Umbilical cord (tissue), 1 donor: ENCODE measurements at regions not wholly inside any gene's neighbourhood (a gene's known extent, or its start where the extent isn't known, plus 50 kb on each side); places are given as distances from the start of the nearest gene placed in this dataset.
"Not testable (repeated sequence)": the region's sequence is repeated elsewhere in the genome, so short reads cannot be mapped to it uniquely, and the experiment has no call there.

Experiments
- DNase-seq: peaks from one replicate; pipeline ENCODE4 v3.0.0-alpha.2; 2015; ENCODE audit warnings: low spot score

DNA sequence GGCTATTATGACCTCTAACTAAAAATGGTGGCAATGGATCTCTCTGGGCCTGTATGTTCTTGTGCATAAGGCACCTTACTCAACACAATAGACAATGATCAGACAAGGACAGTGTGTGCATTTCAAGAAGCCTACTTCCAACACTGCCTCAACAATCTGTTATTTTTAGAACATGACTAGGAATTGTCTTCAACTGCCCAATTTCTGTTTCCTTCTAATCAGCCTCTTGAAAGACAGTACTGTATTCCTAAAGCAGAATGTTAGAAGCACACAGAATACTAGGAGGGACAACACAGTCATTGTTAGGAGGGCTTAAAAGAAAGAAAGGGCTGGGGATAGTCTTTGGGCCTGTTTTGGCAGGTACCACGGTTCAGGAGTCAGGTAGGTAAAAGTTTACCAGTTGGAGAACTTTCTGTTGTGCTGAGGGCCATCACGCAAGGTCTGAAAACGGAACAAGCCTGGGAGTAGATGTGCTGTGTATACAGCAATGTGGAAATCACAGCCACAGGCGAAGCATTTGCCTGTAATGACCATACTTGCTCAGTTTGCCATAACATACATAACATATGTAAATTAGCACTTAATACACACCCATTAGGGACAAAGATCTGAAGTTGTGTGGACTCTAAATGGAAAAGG lies 100.8 kb upstream of the ATXN3L start:
- no peak for DNase-seq

DNA sequence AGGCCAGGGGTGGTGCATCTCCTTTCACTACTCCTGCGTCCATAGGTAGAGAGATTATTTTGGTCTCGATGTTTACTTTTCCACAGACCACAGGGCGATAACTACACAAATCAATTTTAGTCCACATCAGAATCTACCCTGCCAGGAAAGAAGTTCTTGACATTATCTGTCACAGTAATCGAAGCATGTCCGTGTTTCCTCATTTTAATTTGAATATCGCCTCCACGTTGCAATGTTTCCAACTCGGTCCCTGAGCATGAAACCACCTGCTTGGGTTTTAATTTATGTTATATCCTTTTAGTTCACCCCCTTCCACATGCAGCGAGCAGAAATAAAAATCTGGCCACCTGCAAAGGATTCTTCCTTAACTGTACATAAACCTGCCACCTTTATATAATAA lies 100.1 kb upstream of the ATXN3L start:
- no peak for DNase-seq

DNA sequence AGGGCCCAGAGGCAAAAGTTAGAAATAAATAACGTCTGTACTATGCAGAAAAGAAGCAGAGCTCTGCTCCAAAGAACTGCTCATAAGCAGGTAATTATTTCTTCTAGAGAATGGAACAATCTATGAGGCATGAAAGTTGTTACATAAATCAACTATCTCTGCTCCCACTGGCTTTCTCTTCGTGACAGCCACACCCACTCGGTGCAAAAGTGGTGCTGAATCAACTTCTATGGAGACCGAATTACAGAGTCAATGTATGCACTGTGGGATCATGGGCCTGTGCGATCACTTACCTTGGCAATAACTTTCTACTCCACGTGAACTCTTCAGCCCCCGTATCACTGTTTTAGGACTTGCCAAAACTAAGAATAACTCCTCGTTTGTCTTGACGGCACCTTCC lies 99.4 kb upstream of the ATXN3L start:
- DNase-seq: peak; percentile 1

DNA sequence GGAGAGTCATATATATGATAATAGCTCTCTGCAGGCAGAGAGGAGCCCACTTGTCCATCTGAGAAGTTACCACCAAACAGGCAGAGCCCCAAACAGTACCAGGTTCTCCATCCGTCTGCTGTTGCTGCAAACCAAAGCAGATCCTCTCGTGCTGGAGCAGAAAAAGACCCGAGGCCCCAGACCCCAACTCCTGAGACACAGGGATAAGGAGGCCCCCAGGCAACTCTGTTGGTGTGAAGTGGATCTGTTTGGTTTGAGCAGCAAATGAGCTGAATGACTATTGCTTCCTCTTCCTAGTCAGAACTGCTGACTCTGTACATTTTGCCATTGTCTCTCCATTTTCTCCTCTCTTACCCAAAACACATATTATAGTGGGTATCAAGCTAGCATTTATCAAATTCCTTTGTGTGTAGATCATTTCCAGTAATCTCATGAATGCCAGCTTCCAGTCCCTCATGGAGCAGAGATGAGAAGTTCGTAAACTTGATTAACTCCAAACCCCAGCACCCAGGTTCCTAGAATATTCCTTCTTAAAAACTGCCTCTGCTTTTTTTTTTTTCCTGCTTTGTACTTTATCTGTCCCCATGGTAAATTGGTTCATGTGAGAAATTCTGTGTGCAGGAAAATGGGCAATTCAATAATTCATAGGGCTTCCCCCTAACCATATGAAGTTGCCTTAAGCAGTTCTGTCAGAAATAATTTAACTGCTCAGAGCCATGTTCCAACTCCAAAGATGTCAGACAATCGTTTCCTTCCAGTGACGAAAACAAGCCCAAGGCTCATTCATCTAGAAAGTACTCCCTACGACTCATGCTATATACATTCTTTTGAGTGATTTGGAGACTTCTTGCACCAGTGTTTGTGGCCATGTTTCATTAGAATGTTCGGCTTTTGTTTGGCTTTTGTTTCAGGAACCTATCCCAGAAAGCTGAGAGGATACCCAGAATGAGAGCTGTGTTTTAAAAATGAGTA lies 98.6 kb upstream of the ATXN3L start:
- DNase-seq: peak; percentile 4

DNA sequence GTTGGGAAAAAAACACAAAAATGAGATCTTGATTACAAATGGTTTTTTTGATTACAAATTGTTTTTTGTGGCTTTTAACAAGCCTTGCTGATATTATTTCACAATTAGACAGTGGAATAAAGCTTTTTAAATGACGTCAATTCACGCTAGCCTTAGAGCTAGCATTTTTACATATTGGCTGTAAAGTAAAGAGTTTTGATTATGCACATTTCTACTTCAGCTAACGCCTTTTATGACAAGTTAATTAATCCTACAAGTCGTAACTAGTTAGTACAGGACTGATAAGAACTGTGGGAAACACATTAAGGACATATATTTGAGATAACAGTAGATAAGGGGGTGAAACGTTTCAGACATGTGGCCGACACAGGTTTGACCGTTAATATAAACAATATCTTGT lies 95.7 kb upstream of the ATXN3L start:
- no peak for DNase-seq

DNA sequence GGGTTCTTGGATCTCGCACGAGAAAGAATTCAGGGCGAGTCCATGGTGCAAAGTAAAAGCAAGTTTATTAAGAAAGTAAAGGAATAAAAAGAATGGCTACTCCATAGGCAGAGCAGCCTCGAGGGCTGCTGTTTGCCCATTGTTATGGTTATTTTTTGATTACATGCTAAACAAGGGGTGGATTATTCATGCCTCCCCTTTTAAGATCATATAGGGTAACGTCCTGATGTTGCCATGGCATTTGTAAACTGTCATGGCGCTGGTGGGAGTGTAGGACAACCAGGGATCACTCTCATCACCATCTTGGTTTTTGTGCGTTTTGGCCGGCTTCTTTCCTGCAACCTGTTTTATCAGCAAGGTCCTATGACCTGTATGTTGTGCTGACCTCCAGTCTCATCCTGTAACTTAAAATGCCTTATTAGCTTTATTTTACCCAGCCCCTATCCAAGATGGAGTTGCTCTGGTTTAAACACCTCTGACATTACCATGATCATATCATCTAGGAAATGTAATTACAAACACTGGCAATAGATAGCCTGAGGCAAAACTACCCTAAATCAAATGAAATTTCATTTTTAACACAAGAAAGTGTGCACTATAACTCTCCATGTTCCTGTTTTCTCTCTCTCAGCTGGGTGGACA lies 94.3 kb upstream of the ATXN3L start:
- no peak for DNase-seq

DNA sequence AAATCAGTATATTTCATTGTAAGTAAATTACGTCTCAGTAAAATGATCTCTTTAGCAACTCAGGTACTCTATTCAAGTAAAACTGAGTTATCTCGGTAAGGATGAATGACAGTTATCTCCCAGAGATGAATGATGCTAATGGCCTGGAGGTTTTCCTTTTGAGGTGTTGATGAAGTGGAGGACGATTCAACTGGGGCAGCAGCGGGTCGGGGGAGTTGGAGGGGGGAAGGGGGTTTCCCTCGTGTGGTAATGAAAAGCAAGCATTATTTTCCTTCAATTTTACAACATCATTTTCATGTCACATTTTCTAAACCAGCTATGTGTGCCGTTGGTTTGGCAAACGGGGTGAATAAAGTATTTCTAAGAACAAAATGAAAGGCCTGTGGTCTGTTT lies 92.4 kb upstream of the ATXN3L start:
- DNase-seq: no peak

DNA sequence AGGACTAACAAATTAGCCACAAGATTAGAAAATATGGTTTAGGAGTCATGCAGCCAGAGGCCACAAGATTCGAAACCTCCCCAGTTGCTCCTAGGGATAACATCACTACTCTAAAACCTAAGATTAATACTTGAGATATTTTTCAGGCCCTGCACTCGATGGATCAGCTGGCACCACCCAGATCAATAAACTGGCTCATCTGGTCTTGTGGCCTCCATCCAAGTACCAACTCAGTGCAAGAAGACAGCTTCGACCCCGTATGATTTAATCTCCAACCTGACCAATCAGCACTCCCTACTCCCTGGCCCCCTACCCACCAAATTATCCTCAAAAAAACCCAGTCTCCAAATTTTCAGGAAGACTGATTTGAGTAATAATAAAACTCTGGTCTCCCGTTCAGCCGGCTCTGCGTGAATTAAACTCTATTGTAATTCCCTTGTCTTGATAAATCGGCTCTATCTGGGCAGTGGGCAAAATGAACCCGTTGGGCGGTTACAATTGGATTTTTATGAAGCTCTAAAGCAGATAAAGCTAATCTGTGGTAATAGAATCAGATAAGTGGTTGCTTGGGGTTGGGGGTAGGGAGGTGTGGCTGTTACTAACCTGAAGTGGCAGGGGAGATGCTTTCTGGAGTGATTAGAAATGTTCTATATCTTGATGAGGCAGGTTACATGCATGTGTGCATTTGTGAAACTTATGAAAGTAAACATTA lies 91.8 kb upstream of the ATXN3L start:
- DNase-seq: no peak

DNA sequence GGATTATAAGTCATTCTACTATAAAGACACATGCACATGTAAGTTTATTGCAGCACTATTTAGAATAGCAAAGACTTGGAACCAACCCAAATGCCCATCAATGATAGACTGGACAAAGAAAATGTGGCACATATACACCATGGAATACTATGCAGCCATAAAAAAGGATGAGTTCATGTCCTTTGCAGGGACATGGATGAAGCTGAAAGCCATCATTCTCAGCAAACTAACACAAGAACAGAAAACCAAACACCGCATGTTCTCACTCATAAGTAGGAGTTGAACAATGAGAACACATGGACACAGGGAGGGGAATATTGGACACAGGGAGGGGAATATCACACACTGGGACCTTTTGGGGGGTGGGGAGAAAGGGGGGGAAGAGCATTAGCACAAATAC lies 88.7 kb upstream of the ATXN3L start:
- not testable (repeated sequence) for DNase-seq

DNA sequence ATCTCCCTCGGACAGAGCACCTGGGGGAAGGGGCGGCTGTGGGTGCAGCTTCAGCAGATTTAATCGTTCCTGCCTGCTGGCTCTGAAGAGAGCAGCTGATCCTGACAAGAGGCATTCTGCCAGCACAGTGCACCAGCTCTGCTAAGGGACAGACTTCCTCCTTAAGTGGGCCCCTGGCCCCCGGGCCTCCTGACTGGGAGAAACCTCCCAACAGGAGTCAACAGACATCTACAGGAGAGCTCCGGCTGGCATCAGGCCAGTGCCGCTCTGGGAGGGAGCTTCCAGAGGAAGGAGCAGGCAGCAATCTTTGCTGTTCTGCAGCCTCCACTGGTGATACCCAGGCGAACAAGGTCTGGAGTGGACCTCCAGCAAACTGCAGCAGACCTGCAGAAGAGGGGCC lies 84.9 kb upstream of the ATXN3L start:
- peak; percentile 34 for DNase-seq

DNA sequence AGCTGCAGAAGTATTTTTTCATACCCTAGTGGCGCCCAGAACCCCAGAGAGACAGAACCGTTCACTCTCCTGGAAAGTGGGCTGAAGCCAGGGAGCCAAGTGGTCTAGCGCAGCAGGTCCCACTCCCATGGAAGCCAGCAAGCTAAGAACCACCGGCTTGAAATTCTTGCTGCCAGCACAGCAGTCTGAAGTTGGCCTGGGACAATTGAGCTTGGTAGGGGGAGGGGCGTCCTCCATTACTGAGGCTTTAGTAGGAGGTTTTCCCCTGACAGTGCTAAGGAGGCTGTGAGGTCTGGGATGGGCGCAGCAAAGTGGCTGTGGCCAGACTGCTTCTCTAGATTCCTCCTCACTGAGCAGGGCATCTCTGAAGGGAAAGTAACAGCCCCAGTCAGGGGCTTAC lies 84.5 kb upstream of the ATXN3L start:
- DNase-seq: no peak

DNA sequence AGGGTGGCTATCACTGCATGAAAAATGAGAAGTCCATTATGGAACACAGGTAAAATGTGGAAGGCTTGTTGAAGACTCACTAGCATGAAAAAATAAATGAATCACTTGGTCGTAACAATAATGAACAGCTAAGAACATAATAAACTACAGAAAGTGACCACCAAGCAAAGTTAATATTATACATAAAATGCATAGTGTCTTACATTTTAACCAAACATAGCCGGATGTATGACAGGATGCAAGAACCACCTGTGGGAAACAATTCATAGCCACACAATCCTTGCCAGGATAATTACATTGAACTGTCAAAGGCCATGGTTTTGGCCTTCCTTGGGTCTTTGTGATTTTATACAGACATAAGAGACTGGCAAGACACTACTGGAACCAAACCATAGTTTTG lies 81.9 kb upstream of the ATXN3L start:
- no peak for DNase-seq

DNA sequence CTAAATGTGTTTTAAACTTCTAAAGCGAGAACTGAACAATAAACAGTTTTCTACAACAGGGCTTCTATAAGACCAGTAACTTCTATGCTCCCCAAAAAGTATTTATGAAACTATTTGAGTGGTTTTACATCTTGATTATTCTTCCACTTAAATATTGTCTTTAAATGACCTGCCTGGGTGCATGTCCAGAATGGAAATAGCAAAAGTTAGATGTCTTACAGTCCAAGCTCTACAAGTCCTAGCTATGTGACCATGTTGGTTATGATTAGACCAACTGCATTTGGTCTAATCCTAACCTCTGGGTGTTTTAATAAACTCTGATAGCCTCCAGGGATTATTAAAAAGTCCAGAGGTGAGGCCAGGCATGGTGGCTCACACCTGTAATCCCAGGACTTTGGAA lies 79.0 kb upstream of the ATXN3L start:
- no peak for DNase-seq

DNA sequence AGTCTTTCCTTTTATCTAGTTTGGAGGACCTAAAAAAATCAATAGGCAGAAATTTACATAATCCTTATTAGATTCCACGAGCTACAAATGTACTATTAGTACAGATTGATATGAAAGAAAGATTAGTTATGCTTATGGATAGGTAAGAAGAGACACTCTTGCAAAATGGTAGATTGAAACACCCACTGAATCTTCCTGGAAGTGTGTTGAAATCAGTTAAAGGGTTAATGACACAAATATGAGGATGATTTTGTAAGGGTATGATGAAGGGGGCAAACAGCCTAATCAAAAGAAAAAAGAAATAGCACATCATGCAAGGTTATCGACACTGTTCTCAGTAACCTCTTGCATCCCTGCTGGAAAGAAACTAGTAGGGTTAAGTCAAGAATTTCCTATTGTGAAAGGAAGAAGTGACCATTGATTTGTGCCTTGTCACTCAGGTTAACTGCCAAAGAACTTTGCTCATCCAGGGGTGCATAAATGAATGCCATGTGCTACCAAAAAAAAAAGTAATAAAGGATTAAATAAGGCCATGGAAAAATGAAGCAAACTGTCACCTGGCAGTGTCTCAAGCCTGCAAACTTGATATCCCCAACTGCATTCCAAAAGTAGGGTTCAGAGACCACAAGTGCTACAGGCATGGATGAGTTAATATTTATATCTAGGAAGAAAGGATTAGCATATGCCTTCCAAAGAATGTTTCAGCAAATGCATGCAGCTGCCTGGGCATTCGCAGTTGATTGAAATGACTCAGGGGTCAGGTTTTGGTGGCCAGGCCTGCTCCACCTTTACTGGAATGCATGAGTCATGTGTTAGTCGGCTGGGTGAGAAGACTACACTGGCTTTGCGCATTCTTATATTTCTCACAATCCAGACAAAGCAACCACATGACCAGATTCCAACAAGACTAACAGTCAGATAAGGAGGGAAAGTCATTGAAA lies 78.3 kb upstream of the ATXN3L start:
- DNase-seq: peak; percentile 88

DNA sequence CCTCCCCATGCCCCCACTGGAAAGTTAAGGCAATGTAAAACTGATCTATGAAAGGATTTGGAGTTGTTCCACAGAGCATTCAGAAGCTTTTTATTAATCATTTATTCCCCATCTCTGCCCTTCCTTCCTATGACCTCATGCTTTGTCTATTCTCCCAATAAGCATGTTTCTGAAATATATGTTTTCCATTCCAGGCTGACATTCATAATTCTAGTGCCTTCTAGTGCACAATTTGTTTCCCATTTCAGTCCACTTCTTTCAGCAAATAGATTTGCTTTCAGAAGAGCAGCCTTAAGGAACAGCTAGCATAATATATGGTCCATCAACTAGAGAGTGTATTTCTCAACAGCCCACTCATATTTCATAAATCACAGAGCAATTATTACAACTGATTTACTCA lies 77.1 kb upstream of the ATXN3L start:
- DNase-seq: peak; percentile 50

DNA sequence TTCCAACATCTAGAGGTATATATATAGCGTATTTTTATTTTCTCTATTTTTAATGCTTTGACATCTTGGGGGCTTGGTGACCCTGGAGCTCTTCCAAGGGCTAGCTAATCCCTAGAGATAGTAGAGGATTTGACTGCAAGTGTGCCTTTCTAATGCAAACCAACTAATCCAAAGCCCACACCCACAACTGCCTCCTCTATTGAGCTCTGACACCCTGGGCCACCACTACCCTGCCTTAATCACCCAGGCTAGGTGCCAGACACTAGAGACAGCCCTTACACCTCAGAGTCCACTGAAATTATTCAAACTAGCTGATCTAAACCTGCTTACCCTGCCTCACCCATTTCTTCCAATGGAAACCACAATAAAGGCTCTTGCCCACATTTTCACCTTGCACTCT lies 69.6 kb upstream of the ATXN3L start:
- DNase-seq: no peak

DNA sequence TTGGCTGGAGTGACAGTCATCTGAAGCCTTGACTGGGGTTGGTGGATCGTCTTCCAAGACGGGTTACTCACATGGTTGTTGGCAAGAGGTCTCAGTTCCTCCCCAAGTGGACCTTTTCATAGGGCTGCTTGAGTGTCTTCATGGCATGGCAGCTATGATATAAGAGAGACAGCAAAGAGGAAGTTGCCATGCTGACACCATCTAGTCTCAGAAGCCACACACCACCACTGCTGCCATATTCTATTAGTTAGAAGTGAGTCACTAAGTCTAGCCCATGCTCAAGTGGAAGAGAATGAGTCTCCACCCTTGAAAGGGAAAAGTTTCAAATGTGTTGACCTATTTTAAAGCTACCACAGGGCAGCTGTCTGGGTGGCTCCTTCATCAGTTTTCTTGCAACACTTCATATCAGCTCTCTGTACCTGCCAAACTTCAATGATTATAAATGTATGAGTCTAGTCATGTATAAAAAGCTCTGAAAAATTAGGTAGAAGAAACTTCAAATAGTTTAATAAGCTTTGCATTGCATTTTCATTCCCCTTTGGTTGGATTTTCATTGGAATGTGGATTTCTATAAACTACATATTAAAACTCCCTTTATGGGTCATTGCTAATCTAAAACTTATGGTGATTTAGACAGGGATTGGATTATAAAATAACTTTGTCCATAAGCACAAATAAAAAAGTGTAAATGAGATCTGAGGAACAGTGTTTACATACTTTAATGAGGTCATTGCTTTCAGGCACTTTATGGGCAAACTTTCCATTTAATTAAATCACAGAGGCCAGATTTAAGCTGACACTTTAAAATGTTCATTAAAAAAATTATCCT lies 68.0 kb upstream of the ATXN3L start:
- DNase-seq: no peak

DNA sequence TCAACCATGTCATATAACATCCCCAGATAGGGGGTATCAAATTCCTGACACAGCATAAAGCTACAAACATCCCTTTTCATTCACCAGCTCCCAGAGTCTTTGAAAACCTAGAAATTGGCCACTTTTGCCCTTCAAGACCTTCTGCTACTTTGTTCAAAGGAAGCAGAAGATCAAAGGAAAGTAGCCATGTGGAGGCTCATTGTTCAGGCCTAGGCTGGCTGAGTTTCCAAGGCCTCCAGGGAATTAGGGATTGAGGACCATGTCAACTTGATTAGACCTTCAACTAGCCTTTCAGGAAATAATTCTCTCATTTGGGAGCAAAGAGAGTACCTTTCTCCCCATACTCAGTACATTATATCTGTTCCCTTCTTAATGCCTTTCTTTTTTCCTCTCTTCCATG lies 66.8 kb upstream of the ATXN3L start:
- no peak for DNase-seq

DNA sequence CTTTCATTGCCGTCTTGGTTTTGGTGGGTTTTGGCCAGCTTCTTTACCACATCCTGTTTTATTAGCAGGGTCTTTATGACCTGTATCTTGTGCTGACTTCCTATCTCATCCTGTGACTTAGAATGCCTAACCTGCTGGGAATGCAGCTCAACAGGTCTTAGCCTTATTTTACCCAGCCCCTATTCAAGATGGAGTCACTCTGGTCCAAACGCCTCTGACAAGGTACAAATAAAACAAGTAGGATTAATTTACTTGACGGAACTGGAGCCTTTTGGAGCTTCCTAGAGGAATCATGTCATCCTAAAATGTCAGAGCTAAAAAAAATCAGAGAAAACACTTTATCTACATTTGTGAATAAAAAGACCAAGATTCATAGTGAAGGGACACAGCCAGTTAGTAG lies 66.2 kb upstream of the ATXN3L start:
- no peak for DNase-seq

DNA sequence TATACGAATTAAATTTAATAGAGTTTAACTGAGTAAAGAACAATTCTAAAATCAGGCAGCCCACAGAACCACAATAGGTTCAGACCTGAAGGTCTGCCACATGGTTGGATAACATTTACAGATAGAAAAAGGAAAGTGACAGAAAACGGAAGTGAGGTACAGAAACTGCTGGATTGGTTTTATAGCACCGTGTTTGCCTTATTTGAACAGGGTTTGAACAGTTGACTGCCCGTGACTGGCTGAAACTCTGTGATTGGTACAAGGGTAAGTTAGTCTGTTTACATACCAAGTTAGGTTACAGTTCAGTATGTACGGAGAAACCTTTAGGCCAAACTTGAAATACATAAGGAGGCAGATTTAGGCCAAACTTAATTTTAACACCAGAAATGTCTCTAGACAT lies 64.1 kb upstream of the ATXN3L start:
- no peak for DNase-seq
